Glomerular endothelial cell (primary cell): ENCODE measurements at regions not wholly inside any gene's neighbourhood (a gene's known extent, or its start where the extent isn't known, plus 50 kb on each side); places are given as distances from the start of the nearest gene placed in this dataset.
"Not testable (repeated sequence)": the region's sequence is repeated elsewhere in the genome, so short reads cannot be mapped to it uniquely, and the experiment has no call there.

Experiments used
- DNase-seq: peaks from one replicate; pipeline ENCODE4 v3.0.0-alpha.2; 2011; ENCODE audit warnings: low read depth, low spot score; ENCODE audit errors: extremely low read depth

GRCh38 chr12:131213896-131214442 lies 260.3 kb downstream of the ADGRD1 start:
- DNase-seq: no peak

DNA sequence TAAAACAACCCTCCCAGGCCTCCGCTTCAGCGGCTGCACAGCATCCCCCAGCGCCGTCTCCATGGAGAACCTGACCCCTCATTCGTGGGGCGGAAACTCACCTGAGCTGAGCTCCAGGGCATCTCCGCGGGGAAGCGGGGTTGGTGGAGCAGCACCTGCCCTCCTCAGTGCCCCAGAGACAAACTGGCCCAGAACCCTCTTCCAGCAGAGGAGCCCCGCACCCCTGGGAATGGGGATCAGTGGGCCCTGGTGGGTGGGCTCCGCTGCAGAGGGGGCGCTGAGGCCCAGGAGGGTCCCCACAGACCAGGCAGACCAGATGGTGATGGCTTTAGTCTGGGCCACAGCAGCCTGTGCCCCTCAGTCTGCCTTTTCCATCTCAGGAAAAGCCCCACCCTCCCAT lies 261.2 kb downstream of the ADGRD1 start:
- not testable (repeated sequence) for DNase-seq

DNA sequence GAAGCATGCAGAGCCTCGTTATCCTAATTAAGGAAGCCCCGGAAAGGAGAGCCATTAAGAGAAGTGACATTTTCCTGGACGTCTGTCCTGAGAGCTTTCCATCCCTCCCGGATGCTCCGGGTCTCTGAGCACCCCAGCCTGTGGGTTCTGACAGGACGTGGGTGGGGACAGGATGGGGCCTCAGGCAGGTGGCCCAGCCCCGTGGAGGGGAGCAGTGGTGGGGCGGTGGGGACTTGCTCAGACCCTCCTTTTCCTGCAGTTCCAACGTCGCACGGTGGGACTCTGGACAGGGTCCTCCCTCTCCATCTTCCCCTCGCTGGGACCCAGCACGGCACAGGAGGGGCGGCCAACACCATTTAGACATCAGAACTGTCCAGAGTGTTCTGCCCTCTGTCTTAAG lies 262.9 kb downstream of the ADGRD1 start:
- DNase-seq: not testable (repeated sequence)

DNA sequence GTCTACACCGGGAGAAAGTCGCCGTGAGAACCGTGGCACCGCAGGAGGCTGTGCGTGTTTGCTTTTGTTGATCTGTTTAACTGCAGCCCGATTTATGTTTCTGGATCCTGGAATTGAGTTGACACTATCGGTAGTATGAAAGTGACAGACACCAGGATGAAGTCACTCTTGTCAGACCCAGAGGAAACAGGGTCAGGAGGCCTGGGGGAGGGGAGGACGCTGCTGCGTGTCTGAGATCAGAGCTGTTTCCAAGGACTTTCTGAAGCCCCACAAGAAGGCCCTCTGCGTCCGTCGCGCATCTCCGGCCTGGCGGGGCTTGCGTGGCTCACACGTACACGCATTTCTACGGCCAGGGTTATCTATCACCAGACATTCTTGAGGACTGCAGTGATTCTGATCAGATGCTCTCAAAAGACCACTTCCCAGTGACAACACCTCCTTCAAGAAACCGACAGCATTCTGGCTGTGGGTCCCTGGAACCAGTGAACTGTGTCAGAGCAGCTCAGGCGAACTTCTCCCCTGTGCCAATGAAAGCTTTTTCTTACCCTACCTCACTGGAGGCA lies 263.4 kb downstream of the ADGRD1 start:
- no peak for DNase-seq

- DNase-seq: no peak
Observed at GRCh38 chr12:131218026-131218922, 264.6 kb downstream of the ADGRD1 start.

DNA sequence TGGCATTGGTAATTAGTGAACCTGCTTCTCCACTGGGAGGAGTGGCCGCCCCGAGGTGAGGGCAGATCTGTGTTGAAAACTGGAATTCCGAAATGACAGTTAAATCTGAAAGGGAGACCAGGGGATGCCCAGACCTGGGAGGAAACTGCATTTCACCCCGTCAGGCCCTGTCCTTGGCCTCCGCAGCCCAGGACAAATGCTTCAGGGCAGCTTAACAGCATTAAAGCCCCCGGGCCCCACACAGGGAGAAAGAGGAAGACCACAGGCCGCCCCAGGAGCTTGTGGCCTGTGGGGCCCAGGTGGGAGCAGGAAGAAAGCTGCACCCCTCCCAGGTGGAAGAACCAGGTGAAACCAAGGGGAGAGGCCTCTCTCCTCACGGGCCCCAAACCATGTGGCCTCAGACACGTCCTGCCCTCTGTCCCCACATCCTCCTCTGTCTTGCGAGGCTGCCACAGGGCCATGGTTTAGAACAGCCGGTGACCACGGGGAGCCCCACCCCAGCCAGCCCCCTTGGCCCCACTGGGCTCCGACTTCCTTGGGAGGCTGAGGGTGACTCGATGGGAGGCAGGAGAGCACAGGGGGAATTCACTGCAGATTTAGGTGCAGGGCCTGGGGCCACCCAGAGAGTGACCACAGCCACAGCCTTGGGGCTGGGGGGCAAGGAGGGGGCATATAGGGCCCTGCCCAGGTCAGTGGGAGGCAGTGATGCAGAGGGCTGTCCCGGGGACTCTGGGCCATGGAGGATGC lies 265.4 kb downstream of the ADGRD1 start:
- DNase-seq: no peak

GRCh38 chr12:131219670-131220330 lies 266.1 kb downstream of the ADGRD1 start:
- DNase-seq: no peak

GRCh38 chr12:131220331-131220685 lies 266.6 kb downstream of the ADGRD1 start:
- DNase-seq: no peak

- DNase-seq: no peak
Observed at GRCh38 chr12:131221061-131221956, 267.6 kb downstream of the ADGRD1 start.

GRCh38 chr12:131221957-131222328 lies 268.2 kb downstream of the ADGRD1 start:
- no peak for DNase-seq

DNA sequence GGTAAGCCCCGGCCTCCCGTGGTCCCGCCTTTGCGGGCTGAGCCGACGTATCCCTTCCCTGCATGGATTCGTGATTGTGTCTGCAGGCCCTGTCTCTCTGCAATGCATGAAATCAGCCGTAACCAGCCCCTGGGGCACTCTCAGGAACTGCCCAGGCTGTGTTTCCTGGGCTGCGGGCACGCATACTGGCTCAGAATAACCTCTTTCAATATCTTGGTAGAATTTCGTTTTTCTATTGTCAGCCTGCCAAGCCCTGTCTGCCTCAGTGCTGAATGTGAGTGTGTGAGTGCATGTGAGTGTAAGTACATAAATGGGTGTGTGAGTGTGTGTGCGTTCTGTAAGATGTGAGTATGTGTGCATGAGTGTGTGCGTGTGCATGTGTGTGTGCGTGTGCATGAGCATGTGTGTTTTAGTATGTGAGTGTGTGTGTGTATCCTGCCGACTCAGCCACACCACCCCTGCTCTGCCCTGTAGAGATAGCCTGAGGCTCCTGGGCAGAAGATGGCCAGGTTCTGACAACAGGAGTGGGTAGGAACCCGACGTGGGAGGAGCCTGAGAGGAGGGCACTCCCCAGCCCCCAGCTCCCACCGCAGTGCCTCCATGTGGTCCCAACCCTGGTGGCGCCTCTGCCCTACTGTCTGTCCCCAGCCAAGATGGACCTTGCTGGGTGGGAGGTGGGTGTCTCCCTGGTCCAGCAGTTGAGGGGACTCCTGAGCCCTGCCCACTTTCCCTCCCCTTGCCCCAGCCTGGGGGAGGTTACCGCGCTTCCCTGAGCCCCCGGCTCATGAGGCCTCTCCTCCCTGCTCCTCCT lies 268.8 kb downstream of the ADGRD1 start:
- no peak for DNase-seq

DNA sequence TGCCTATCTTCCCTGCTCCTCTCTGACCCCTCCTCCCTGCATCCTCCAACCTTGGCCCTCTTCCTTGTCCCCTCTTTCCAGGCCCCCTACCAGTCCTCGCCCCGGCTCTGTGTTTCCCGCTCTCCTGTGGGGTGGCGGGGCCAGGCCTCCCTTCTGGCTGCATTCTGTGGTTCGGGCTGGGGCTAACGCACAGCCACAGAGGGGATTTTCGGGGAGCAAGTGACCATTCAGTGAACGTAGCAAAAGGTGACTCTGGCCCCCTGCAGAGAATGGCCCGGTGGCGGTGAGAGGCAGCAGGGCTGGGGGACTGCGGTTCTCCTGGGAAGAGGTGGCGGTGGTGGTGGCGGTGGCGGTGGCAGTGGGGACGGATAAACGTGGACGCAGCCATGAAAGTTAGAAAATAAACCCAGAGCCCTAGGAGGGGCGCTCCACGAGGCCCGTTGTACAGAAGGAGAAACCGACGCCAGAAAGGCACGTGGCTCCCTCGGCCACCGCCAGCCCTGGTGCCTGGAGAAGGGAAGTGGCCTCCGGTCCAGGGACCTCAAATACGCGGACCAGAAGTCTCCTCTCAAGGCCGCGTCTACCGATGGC lies 269.6 kb downstream of the ADGRD1 start:
- no peak for DNase-seq

- DNase-seq: no peak
Observed at GRCh38 chr12:131223791-131224225, 270.1 kb downstream of the ADGRD1 start.

DNA sequence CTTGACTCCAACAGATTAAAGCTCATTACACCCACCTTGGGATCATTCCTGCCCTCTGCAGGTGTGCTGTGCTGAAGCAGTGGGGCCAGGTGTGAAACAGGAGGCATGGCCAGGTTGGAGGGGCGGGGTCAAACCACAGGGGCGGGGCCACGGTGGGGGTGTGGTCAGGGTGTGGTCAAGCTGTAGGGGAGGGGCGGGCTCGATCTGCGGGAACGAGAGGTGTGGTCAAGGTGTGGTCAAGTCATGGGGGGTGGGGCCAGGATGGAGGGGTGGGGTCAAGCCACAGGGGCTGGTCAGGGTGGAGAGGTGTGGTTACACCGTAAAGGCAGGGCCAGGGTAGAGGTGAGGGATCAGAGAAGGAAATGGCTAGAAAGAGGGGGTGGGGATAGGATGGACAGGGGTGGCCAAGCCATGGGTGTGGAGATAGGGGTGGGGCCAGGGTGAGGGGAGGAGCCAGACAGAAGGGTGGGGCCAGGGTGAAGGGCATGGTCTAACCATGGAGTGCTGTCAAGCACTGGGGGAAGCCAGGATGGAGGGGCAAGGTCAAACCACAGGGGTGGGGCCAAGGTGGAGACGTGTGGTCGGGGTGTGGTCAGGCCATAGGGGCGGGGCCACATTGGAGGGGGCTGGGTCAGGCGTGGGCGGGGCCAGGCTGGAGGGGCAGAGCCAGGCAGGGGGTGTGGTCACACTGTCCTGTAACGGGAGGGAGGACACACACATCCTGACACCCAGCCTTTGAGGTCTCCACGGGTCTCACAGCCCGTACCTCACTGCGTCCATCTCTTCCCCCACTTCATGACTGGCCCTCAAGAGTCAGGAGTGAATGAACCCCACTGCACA lies 270.7 kb downstream of the ADGRD1 start:
- DNase-seq: not testable (repeated sequence)

DNA sequence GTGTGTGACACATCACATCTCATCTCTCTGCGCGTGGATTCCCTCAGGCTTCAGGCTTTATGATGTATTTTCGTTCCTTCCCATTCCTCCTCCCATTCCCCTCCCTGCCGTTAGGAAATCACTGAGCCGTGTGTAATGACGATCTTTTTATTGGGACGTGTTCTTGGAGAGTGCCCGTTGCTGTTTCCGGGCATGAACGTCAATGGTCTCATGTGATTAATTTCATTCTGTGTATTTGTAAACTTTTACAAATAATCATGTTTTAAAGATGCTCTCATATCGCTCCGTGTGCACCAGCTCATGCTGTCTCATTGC lies 271.3 kb downstream of the ADGRD1 start:
- not testable (repeated sequence) for DNase-seq

GRCh38 chr12:131226345-131227265 lies 272.9 kb downstream of the ADGRD1 start:
- no peak for DNase-seq

DNA sequence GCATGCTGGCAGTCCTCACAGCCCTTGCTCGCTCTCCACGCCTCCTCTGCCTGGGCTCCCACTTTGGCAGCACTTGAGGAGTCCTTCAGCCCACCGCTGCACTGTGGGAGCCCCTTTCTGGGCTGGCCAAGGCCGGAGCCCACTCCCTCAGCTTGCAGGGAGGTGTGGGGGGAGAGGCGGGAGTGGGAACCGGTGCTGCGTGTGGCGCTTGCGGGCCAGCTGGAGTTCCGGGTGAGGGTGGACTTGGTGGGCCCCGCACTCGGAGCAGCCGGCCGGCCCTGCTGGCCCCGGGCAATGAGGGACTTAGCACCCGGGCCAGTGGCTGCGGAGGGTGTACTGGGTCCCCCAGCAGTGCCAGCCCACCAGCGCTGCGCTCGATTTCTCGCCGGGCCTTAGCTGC lies 273.9 kb downstream of the ADGRD1 start:
- not testable (repeated sequence) for DNase-seq
